GM12892 (cell line): ENCODE measurements at regions not wholly inside any gene's neighbourhood (a gene's known extent, or its start where the extent isn't known, plus 50 kb on each side); places are given as distances from the start of the nearest gene placed in this dataset.

Experiments
- DNase-seq: peaks from one replicate; pipeline ENCODE4 v3.0.0; 2011; ENCODE audit not compliant: insufficient read length
- FAIRE-seq: peaks from 2 replicates; lab custom pipeline; 2011; peaks lifted over from hg19 to GRCh38; lab: Jason Lieb, UNC
- POLR2A ChIP-seq: IDR thresholded peaks from 2 replicates; pipeline ENCODE4 v1.6.1; 2011; ENCODE audit warnings: low read depth, low read length, control low read depth
- POLR2AphosphoS5 ChIP-seq: IDR thresholded peaks from 2 replicates; pipeline ENCODE4 v1.6.1; 2011; ENCODE audit warnings: low read depth, low read length, control low read depth
- TAF1 ChIP-seq: IDR thresholded peaks from 2 replicates; pipeline ENCODE4 v1.6.1; 2011; ENCODE audit warnings: low read depth, mild to moderate bottlenecking, control low read depth, low read length, borderline replicate concordance

GRCh38 chr6:165817148-165817547 lies 154.1 kb upstream of the PDE10A start:
- DNase-seq (no peak), FAIRE-seq (no peak)
- TF ChIP-seq TAF1: no peak
- TF ChIP-seq POLR2A: no peak
- no peak for TF ChIP-seq POLR2AphosphoS5

GRCh38 chr6:165814679-165815078 lies 151.6 kb upstream of the PDE10A start:
- TF ChIP-seq POLR2A: no peak
- no peak for TF ChIP-seq TAF1
- no peak for TF ChIP-seq POLR2AphosphoS5
- FAIRE-seq (no peak), DNase-seq (no peak)

- FAIRE-seq (no peak), DNase-seq (no peak)
- TF ChIP-seq TAF1 (no peak), POLR2A (no peak), POLR2AphosphoS5 (no peak)
Measured at GRCh38 chr6:165811512-165811911, 148.5 kb upstream of the PDE10A start.

GRCh38 chr6:165808021-165808420 lies 145.0 kb upstream of the PDE10A start:
- TF ChIP-seq POLR2A (no peak), POLR2AphosphoS5 (no peak), TAF1 (no peak)
- FAIRE-seq (no peak), DNase-seq (no peak)

- DNase-seq: no peak
- FAIRE-seq: no peak
- TF ChIP-seq POLR2AphosphoS5 (no peak), POLR2A (no peak), TAF1 (no peak)
Measured at GRCh38 chr6:165807249-165807960, 144.4 kb upstream of the PDE10A start.

- FAIRE-seq: no peak
- TF ChIP-seq TAF1 (no peak), POLR2AphosphoS5 (no peak), POLR2A (no peak)
- no peak for DNase-seq
Measured at GRCh38 chr6:165806126-165806810, 143.2 kb upstream of the PDE10A start.

GRCh38 chr6:165805636-165806035 lies 142.6 kb upstream of the PDE10A start:
- FAIRE-seq (no peak), DNase-seq (no peak)
- TF ChIP-seq POLR2AphosphoS5: no peak

- no peak for TF ChIP-seq TAF1
- TF ChIP-seq POLR2AphosphoS5: no peak
- TF ChIP-seq POLR2A: no peak
- FAIRE-seq: no peak
- DNase-seq: no peak
Measured at GRCh38 chr6:165805067-165805555, 142.1 kb upstream of the PDE10A start.

GRCh38 chr6:165804331-165805066 lies 141.5 kb upstream of the PDE10A start:
- FAIRE-seq (no peak), DNase-seq (no peak)
- no peak for TF ChIP-seq TAF1
- TF ChIP-seq POLR2AphosphoS5: no peak
- no peak for TF ChIP-seq POLR2A

- FAIRE-seq: no peak
- DNase-seq: no peak
- TF ChIP-seq POLR2AphosphoS5 (no peak), POLR2A (no peak), TAF1 (no peak)
Measured at GRCh38 chr6:165800337-165800736, 137.3 kb upstream of the PDE10A start.

- FAIRE-seq (no peak), DNase-seq (no peak)
- TF ChIP-seq TAF1 (no peak), POLR2A (no peak), POLR2AphosphoS5 (no peak)
Measured at GRCh38 chr6:165799391-165800153, 136.5 kb upstream of the PDE10A start.
